ENCODE measurements at regions not wholly inside any gene's neighbourhood (a gene's known extent, or its start where the extent isn't known, plus 50 kb on each side); places are given as distances from the start of the nearest gene placed in this dataset.

- DNase-seq (ENCODE audit: low spot score), result no peak
Observed at GRCh38 chr1:173422456-173422976, 54.6 kb upstream of the PRDX6 start.

GRCh38 chr1:173423291-173423690 lies 53.8 kb upstream of the PRDX6 start:
- no peak for DNase-seq (ENCODE audit: low spot score)

GRCh38 chr1:173424143-173424542 lies 53.0 kb upstream of the PRDX6 start:
- DNase-seq (ENCODE audit: low spot score), result no peak

- DNase-seq (ENCODE audit: low spot score), result no peak
Observed at GRCh38 chr1:173424782-173425407, 52.2 kb upstream of the PRDX6 start.

GRCh38 chr1:173426057-173426456 lies 51.1 kb upstream of the PRDX6 start:
- no peak for DNase-seq (ENCODE audit: low spot score)

GRCh38 chr1:173427146-173428054 lies 49.7 kb upstream of the PRDX6 start:
- no peak for DNase-seq (ENCODE audit: low spot score)

Data from COLO829 (cell line).